Daoy (cell line): ENCODE measurements at regions not wholly inside any gene's neighbourhood (a gene's known extent, or its start where the extent isn't known, plus 50 kb on each side); places are given as distances from the start of the nearest gene placed in this dataset.
"Not testable (repeated sequence)": the region's sequence is repeated elsewhere in the genome, so short reads cannot be mapped to it uniquely, and the experiment has no call there.

Experiments used
- DNase-seq: peaks from one replicate; pipeline ENCODE4 v3.0.0-alpha.2; 2015; ENCODE audit warnings: low read depth

DNA sequence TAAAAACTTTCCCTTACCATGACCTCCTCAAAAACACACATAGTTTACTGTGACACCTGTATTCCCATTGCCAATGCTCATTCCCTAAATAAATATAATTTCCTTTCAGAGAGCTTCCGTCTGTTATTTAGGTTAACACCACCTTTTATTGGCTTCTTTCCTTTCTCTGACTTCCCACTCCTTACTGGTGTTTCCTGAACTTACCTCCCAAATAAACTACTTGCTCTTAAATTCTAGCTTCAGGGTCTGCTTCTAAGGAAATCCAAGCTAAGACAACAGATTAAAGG, 67.4 kb upstream of the ZNF746 start:
- no peak for DNase-seq

DNA sequence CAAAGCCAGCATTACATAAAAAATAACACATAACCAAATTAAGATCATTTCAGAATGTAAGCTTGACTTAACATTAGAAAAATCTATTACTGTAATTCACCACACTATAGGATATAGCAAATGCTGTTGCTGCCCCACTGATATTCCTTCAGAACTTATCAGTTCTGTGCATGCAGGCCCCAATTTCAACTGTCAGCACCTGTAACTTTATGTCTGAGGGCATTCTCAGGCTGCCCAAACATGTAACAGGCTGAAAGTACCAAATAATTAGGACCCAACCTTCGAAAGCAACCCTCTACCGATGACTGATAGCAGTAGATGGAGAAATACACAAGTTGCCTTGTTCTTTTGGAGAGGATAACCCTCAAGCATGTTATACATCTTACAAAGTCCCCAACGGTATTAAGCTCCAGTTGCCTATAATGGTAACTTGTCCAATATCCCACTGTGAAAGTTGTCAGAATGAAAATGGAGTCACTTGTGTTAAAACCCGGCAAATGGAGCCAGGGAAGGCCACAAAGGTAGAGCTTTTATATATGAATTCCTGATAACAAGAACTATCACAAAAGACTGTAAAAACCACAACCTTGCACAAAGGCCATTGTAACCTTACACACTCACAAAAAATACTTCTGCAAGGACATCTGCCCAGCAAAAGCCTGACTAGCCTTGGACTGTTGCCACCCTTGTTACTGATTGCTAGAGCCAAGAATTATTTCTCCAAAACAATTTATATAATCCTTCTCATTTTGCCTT, 66.9 kb upstream of the ZNF746 start:
- no peak for DNase-seq

GRCh38 chr7:149562602-149563001, 65.0 kb upstream of the ZNF746 start:
- DNase-seq, result no peak

- DNase-seq, result no peak
Measured at GRCh38 chr7:149561072-149561471, 63.5 kb upstream of the ZNF746 start.

GRCh38 chr7:149559711-149560110, 62.1 kb upstream of the ZNF746 start:
- peak; percentile 54 for DNase-seq

GRCh38 chr7:149558149-149558861, 60.7 kb upstream of the ZNF746 start:
- DNase-seq, result peak; percentile 84

DNA sequence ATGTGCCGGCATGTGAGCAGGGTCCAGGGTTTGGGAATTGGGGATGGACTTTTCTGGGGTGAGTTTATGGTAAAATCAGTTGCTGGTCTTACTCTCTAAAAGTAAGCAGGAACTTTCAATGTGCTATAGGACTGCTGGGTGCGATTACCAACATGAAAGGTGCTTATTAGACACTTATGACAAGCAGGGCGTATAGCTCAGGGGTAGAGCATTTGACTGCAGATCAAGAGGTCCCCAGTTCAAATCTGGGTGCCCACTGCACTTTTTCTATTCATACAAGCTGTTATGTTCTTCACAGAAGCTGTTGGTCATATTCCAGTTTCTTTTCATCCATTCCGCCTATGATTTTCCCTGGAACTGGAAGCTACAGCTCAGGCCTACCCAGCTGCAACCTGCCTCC, 58.9 kb upstream of the ZNF746 start:
- DNase-seq, result not testable (repeated sequence)

- DNase-seq, result not testable (repeated sequence)
Measured at GRCh38 chr7:149554821-149555220, 57.2 kb upstream of the ZNF746 start.

DNA sequence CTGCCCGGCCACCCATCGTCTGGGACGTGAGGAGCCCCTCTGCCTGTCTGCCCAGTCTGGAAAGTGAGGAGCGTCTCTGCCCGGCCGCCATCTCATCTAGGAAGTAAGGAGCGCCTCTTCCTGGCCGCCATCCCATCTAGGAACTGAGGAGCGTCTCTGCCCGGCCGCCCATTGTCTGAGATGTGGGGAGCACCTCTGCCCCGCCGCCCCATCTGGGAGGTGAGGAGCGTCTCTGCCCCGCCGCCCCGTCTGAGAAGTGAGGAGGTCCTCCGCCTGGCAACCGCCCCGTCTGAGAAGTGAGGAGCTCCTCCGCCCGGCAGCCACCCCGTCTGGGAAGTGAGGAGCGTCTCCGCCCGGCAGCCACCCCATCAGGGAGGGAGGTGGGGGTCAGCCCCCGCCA, 56.4 kb upstream of the ZNF746 start:
- not testable (repeated sequence) for DNase-seq

GRCh38 chr7:149552799-149553198, 55.2 kb upstream of the ZNF746 start:
- DNase-seq, result no peak
